GM19240 (cell line): ENCODE measurements at regions not wholly inside any gene's neighbourhood (a gene's known extent, or its start where the extent isn't known, plus 50 kb on each side); places are given as distances from the start of the nearest gene placed in this dataset.
"Not testable (repeated sequence)": the region's sequence is repeated elsewhere in the genome, so short reads cannot be mapped to it uniquely, and the experiment has no call there.

Source experiments
- DNase-seq: peaks from one replicate; pipeline ENCODE4 v3.0.0; 2011; ENCODE audit warnings: low spot score; ENCODE audit not compliant: insufficient read length

GRCh38 chr5:19172926-19173470 lies 815.0 kb downstream of the CDH18 start:
- DNase-seq, result no peak

- no peak for DNase-seq
These were observed 812.0 kb downstream of the CDH18 start for GRCh38 chr5:19175776-19176570.

GRCh38 chr5:19179571-19179970 lies 808.4 kb downstream of the CDH18 start:
- DNase-seq, result no peak

- no peak for DNase-seq
These were observed 798.8 kb downstream of the CDH18 start for GRCh38 chr5:19189176-19189575.

GRCh38 chr5:19193631-19194030 lies 794.4 kb downstream of the CDH18 start:
- DNase-seq, result no peak

GRCh38 chr5:19196631-19197030 lies 791.4 kb downstream of the CDH18 start:
- DNase-seq, result no peak

- no peak for DNase-seq
These were observed 787.7 kb downstream of the CDH18 start for GRCh38 chr5:19200251-19200650.

- no peak for DNase-seq
These were observed 779.6 kb downstream of the CDH18 start for GRCh38 chr5:19208397-19208796.

GRCh38 chr5:19210886-19211285 lies 777.1 kb downstream of the CDH18 start:
- no peak for DNase-seq

GRCh38 chr5:19229179-19229835 lies 758.7 kb downstream of the CDH18 start:
- no peak for DNase-seq

GRCh38 chr5:19233573-19233972 lies 754.4 kb downstream of the CDH18 start:
- no peak for DNase-seq

- DNase-seq, result no peak
These were observed 752.9 kb downstream of the CDH18 start for GRCh38 chr5:19235101-19235584.

GRCh38 chr5:19240170-19240569 lies 747.8 kb downstream of the CDH18 start:
- DNase-seq, result no peak

- DNase-seq, result no peak
These were observed 746.3 kb downstream of the CDH18 start for GRCh38 chr5:19241690-19242089.

GRCh38 chr5:19246191-19246590 lies 741.8 kb downstream of the CDH18 start:
- not testable (repeated sequence) for DNase-seq

GRCh38 chr5:19247302-19247701 lies 740.7 kb downstream of the CDH18 start:
- no peak for DNase-seq

GRCh38 chr5:19256036-19256435 lies 732.0 kb downstream of the CDH18 start:
- DNase-seq, result no peak

GRCh38 chr5:19258686-19259085 lies 729.3 kb downstream of the CDH18 start:
- DNase-seq, result no peak

GRCh38 chr5:19261879-19262278 lies 726.1 kb downstream of the CDH18 start:
- no peak for DNase-seq

GRCh38 chr5:19264821-19265220 lies 723.2 kb downstream of the CDH18 start:
- DNase-seq, result no peak

GRCh38 chr5:19266791-19267190 lies 721.2 kb downstream of the CDH18 start:
- no peak for DNase-seq

- no peak for DNase-seq
These were observed 717.8 kb downstream of the CDH18 start for GRCh38 chr5:19270153-19270552.
